ENCODE measurements at regions not wholly inside any gene's neighbourhood (a gene's known extent, or its start where the extent isn't known, plus 50 kb on each side); places are given as distances from the start of the nearest gene placed in this dataset.
"Not testable (repeated sequence)": the region's sequence is repeated elsewhere in the genome, so short reads cannot be mapped to it uniquely, and the experiment has no call there.

DNA sequence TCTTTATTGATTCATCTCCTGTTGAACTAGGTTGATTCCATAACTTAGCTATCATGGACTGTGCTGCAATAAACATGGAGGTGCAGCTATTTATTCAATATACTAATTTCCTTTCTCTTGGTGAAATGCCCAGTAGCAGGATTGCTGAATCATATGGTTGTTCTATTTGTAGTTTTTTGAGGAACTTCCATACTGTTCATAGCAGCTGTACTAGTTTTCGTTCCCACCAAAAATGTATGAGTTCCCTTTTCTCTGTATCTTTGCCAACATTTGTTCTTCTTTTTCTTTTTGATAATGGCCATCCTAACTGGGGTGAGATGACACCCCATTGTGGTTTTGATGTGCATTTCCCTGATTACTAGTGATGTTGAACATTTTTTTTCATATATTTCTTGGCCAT, 87.2 kb upstream of the NAV2 start:
- no peak for DNase-seq

DNA sequence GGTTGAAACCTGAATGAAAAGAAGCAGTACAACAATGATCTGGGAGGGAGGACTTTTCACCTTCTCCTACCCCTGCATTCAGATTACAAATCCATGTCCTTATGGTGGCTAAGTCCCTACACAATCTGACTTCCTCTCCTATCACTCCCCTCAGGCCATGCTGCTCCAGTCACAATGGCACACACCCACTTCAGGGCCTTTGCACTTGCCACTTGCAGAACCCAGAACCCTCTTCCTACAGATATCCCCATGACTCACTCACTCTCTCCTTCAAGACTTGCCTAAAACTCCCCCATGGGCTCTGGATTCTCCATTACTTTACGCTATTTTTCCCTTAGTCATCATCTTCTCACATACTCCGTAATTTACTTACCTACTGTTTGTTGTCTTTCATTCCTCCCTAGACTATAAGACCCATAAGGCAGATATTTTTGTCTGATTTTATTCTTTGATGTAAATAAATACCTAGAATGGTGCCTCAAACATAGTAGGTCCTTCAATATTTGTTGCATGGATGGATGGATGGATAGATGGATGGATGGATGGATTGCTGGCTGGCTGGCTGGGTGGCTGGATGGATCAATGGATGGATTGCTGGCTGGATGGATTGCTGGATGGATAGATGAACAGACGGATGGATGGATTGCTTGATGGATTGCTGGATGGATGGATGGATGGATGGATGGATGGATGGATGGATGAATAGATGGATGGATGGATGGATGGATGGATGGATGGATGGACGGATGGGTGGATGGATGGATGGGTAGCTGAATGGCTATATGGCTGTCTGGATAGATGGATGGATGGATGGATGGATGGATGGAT, 94.7 kb upstream of the NAV2 start:
- no peak for DNase-seq

DNA sequence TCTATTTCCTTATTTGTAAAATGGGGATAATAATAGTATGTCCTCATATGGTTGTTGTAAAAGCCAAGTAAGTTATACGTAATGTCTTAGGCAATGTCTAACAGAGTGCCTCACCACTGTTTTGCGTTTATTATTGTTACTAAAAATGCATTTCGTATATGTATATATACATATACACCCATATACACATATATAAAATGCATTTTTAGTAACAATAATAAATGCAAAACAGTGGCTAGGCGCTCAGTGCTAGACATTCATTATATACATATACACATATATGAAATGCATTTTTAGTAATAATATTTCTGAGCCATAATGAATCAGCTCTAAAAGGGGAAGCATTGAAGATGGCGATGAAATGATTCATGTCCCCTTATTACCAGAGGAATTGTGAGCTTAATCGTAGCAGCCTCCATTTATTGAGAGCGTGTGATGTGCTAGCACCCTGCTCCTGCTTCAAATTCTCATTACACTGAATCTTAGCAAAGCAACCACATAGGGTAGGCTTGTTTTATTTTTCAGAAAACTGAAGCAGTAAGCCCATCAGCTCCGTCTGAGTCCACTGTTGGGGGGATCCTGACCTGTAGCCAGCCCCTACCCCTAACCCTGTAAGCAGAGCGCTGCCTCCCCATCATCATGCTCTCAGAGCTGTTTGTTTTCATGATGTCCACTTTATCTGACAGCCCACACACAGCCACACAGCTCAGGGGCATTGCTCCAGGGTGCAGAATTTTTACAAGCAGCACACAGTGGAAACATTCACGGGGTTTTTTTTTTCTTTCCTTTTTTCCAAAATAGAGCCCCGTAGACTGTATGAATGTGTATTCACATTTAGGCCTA, 97.1 kb upstream of the NAV2 start:
- no peak for DNase-seq

GRCh38 chr11:19614370-19614940, 98.2 kb upstream of the NAV2 start:
- DNase-seq = no peak

DNA sequence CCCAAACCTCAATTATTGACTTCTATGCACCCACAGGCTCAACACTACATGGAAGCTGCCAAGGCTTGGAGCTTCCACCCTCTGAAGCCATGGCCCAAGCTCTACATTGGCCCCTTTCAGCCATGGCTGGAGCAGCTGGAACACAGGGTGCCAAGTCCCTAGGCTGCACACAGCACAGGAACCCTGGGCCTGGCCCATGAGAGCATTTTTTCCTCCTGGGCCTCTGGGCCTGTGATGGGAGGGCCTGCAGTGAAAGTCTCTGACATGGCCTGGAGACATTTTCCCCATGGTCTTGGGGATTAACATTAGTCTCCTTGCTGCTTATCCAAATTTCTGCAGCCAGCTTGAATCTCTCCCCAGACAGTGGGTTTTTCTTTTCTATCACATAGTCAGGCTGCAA, 100.6 kb upstream of the NAV2 start:
- not testable (repeated sequence) for DNase-seq

DNA sequence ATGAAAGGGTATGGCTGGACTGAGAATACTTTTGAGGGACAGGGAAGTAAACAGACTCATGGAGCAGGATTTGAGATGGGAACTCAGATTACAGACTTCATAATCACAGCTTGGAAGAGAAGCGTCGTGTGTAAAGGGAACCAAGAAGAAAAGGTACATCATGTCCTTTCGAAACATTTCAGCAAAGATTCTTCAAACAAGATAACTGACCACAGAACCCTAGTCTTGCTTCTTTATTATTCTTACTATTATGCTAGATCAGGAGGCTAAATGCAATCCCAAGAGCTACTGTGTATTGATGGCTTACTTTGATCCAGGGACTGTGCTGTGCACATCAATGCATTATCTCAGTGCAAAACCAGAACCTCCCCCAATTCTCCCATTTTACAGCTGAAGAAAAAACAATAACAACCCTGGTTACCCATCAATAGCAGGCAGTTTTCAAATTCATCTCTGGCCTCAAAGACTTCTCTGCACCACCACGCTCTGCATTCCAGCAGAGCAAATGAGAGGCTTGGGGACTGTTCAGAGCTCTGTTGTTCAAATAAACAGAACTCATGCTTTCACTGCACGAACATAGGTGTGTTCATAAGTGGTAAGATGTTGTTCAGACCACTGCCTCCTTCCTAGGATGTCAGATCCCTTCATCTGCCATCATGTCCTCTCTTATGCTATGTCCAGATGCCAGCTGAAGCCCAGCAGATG, 104.8 kb upstream of the NAV2 start:
- no peak for DNase-seq

- DNase-seq = no peak
These were observed 105.6 kb upstream of the NAV2 start for GRCh38 chr11:19606856-19607655.

- peak; percentile 83 for DNase-seq
These were observed 106.9 kb upstream of the NAV2 start for GRCh38 chr11:19605520-19606371.

DNA sequence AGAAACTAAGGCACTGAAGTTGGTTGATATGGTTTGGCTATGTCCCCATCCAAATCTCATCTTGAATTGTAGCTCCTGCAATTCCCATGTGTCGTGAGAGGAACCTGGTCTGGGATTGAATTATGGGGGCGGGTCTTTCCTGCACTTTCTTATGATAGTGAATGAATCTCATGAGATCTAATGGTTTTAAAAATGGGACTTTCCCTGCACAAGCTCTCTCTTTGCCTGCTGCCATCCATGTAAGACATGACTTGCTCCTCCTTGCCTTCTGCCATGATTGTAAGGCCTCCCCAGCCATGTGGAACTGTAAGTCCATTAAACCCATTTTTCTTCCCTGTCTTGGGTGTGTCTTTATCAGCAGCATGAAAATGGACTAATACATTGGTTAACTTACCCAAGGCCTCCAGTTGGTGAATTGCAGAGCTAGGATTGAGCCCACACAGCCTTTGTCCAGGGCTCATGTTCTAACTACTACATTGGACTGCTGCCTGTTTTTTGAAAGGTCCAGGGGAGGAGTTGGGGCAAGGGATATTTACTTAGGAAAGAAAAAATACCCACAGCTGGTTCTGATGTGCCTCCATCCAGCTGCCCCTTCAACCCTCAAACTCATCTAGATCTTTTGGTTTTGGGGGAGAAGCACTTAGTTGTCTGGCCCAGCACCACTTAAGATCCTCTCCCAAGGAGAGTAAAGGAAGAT, 107.8 kb upstream of the NAV2 start:
- no peak for DNase-seq

DNA sequence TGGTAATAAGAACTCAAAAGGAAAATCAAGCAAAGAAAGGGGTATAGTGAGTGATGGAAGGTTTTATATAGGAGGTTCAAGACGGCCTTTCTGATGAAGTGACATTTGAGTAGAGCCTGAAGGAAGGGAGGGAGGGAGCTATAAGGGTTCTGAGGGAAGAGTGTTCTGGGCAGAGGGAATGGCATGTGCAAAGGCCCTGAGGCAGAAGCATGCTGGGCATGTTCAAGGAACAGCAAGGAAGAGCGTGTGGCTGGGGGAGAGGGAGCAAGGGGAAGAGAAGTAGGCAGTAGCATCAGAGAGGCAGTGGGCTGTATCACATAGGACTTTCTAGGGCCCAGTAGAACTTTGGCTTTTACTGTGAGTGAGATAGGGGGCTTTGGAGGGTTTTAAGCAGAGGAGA, 108.9 kb upstream of the NAV2 start:
- no peak for DNase-seq

GRCh38 chr11:19602891-19603290, 109.7 kb upstream of the NAV2 start:
- no peak for DNase-seq

GRCh38 chr11:19602406-19602805, 110.2 kb upstream of the NAV2 start:
- no peak for DNase-seq

- DNase-seq = no peak
These were observed 111.4 kb upstream of the NAV2 start for GRCh38 chr11:19601235-19601634.

DNA sequence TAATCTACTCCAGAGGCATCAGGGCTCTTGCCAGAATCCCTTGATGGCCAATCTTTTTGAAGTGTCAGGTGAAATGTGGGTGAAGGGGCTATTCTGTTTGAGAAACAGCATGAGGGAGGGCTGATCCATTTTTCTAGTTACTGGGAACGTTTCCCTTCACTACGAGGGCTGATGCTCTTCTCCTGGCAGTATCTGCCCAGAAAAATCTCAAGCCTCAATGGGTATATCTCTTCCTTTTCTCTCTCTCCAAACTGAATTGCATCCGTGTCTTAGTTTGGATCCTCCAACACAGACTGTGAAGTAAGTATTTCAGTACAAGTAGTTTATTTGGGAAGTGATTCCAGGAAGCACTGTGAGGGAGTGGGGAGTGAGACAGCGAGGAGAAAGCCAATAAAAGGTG, 113.0 kb upstream of the NAV2 start:
- DNase-seq = no peak

GRCh38 chr11:19598876-19599486, 113.7 kb upstream of the NAV2 start:
- DNase-seq = no peak

DNA sequence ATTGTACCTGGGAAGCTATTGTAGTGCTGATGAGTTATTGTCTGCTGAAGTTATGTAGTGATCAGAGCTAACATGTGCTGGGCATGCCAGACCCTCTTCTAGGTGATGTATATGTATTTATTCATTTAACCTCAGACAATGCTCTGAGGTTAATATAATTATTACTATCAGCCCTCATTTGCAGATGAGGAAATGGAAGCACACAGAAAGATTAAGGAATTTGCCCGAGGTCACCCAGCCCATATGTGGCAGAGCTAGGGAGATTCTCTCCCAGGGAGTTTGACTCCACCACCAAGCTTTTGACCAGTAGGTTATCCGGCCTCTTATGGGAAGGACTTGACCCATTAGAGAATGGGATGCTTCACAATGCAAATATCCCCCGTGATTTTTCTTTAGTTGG, 114.2 kb upstream of the NAV2 start:
- DNase-seq = no peak

DNA sequence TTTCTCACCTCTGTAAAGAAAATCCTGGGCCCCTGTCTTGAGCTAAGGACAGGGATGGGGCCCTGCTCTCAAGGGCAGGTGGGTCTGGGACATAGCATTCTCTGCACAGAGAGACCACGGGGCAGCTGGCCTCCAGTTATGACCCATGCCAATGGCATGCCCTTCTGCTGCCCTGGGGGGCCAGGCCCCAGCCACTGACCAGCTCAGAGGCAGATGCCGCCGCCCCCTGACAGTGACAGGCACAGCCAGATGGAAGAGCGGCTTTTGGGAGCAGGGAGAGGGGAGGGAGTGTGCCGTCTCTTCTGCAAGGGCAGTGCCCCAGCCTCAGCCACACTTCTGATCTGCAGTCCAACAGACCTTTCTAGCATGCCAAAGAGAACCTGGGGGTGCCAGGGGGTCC, 114.8 kb upstream of the NAV2 start:
- DNase-seq = no peak

GRCh38 chr11:19597206-19597605, 115.4 kb upstream of the NAV2 start:
- DNase-seq = no peak

- no peak for DNase-seq
These were observed 116.5 kb upstream of the NAV2 start for GRCh38 chr11:19595840-19596751.

Measured in NCI-H2227 treated with DMSO at 0.1 percent for 48 hours (cell line).